Chondrocyte (in vitro differentiated cells): ENCODE measurements at regions not wholly inside any gene's neighbourhood (a gene's known extent, or its start where the extent isn't known, plus 50 kb on each side); places are given as distances from the start of the nearest gene placed in this dataset.

Experiments
- DNase-seq: peaks from one replicate; pipeline ENCODE4 v3.0.0; 2021; ENCODE audit warnings: mixed read lengths, low spot score
- H3K27ac Mint-ChIP-seq: one replicate; pipeline ENCODE4 v1.8.0; 2021; ENCODE audit warnings: mild to moderate bottlenecking, moderate library complexity, mixed read lengths; ENCODE audit not compliant: unreplicated experiment
- H3K27me3 Mint-ChIP-seq: 2 replicates; pipeline ENCODE4 v1.8.0; 2021; ENCODE audit warnings: low read depth, mixed read lengths
- H3K36me3 Mint-ChIP-seq: 2 replicates; pipeline ENCODE4 v1.8.0; 2021; ENCODE audit warnings: low read depth, mixed read lengths
- H3K4me1 Mint-ChIP-seq: 2 replicates; pipeline ENCODE4 v1.8.0; 2021; ENCODE audit warnings: low read depth, mild to moderate bottlenecking, mixed read lengths
- H3K4me3 Mint-ChIP-seq: one replicate; pipeline ENCODE4 v1.8.0; 2021; ENCODE audit warnings: mild to moderate bottlenecking, moderate library complexity, mixed read lengths; ENCODE audit not compliant: unreplicated experiment
- H3K9me3 Mint-ChIP-seq: 2 replicates; pipeline ENCODE4 v1.8.0; 2021; ENCODE audit warnings: low read depth, mixed read lengths
- TF ChIP-seq, protein P1 (sequence below): fragments of 200-600 bp; sonication (generic); IDR thresholded peaks from 2 replicates; pipeline ENCODE4 v1.5.0; 2021; ENCODE audit warnings: antibody characterized with exemption, mild to moderate bottlenecking, moderate library complexity

DNA sequence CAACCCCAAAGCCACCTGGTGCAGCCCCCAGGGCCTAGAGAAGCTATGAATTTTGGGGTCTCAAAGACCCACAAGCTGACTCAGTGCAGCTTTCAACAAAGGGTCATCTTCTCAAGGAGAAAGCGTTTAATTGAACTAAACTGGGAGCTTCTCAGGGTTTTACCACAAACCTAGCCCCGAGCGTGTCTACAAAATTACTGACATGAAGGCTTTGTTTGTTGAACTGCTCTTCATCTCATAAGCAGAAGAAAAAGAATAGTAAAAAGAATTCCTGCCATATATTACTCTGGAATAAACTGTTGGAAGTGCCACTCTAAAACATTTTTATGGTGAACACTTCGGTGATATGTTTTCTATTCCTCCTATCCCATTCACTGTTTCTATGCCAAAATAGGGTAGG lies 50.8 kb upstream of the INCENP start:
- DNase-seq, result no peak
- H3K27ac Mint-ChIP-seq, result no peak overlapping the region
- no peaks in the 10 kb centered on the region for H3K9me3 Mint-ChIP-seq
- H3K4me1 Mint-ChIP-seq, result no peaks in the 10 kb centered on the region
- H3K36me3 Mint-ChIP-seq, result no peaks in the 10 kb centered on the region
- H3K4me3 Mint-ChIP-seq, result no peak overlapping the region
- H3K27me3 Mint-ChIP-seq, result no peaks in the 10 kb centered on the region
- TF ChIP-seq, protein P1, sequence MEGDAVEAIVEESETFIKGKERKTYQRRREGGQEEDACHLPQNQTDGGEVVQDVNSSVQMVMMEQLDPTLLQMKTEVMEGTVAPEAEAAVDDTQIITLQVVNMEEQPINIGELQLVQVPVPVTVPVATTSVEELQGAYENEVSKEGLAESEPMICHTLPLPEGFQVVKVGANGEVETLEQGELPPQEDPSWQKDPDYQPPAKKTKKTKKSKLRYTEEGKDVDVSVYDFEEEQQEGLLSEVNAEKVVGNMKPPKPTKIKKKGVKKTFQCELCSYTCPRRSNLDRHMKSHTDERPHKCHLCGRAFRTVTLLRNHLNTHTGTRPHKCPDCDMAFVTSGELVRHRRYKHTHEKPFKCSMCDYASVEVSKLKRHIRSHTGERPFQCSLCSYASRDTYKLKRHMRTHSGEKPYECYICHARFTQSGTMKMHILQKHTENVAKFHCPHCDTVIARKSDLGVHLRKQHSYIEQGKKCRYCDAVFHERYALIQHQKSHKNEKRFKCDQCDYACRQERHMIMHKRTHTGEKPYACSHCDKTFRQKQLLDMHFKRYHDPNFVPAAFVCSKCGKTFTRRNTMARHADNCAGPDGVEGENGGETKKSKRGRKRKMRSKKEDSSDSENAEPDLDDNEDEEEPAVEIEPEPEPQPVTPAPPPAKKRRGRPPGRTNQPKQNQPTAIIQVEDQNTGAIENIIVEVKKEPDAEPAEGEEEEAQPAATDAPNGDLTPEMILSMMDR, result no peak

DNA sequence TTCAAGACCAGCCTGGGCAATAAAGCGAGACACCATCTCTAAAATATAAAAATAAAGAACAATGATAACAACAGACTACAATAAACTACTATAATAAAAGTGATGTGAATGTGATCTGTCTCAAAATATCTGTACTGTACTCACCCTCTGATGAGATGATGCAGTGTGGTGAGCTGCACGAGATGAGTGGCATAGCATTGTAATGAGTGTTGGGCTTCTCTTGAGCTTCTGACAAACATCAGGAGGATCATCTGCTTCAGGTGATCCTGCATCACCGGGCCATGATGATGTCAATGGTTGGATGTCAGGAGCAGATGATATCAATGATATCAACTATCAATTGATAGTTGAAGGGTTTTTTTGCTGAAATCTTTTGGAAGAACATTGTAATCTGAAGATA lies 52.4 kb upstream of the INCENP start:
- Mint-ChIP-seq H3K36me3 (no peaks in the 10 kb centered on the region), H3K9me3 (no peaks in the 10 kb centered on the region), H3K27me3 (no peaks in the 10 kb centered on the region), H3K27ac (no peak overlapping the region), H3K4me3 (no peak overlapping the region), H3K4me1 (no peaks in the 10 kb centered on the region)
- TF ChIP-seq, protein P1, result no peak
- no peak for DNase-seq

DNA sequence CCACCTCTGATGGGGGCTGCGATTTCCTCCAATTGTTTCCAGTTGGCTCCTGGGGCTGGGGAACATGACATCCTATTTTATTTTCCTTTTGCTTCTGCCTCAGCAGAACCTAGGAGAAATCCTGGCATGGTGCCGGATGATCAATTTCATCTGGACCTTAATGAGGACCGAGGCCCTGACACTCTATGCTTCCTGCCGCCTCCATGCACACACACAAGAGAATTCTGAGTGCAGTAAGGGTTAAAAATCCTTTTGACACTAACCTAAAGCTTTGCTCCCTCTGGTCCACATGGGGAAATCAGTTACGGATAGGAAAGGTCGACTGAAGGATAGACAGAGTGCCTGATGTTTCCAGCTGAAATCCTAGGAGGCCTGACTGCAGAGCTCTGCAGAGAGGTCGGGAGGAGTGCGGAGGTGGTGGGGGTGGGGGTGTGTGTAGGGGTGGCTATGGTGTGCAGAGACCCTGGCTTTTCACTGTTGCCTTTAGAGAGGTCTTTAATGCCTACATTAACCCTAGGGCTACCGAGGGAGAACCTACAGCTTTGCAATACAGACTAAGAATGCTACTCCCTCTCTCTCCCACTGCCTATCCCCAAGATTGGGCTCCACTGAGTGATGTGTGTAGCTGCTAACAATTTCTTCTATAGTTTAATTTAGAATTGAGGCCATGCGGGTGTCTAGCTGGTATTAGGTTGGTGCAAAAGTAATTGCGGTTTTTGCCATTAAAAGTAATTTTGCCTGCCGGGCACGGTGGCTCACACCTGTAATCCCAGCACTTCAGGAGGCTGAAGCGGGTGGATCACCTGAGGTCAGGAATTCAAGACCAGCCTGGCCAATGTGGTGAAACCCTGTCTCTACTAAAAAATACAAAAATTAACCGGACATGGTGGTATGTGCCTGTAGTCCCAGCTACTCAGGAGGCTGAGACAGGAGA lies 53.6 kb upstream of the INCENP start:
- H3K27me3 Mint-ChIP-seq, result no peaks in the 10 kb centered on the region
- no peak overlapping the region for H3K4me3 Mint-ChIP-seq
- no peaks in the 10 kb centered on the region for H3K4me1 Mint-ChIP-seq
- no peaks in the 10 kb centered on the region for H3K9me3 Mint-ChIP-seq
- H3K36me3 Mint-ChIP-seq, result no peaks in the 10 kb centered on the region
- DNase-seq, result no peak
- no peak overlapping the region for H3K27ac Mint-ChIP-seq
- TF ChIP-seq, protein P1, result no peak

DNA sequence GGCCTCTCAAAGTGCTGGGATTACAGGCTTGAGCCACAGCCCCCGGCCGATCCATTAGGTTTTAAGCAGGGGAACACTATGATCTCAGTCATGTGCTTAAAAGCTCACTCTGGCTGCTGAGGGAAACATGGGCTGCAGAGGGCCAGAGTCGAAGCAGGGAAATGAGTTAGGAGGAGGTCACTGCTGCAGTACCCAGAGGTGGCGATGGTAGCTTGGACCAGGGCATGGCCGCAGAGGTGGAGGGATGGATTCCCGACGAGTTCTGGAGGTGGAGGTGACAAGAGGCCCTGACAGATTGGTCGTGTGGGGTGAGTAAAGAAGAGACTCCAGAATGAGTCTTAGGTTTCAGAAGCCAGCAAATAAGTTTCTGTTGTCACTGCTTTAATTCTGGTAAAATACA lies 54.4 kb upstream of the INCENP start:
- Mint-ChIP-seq H3K27ac (no peak overlapping the region), H3K27me3 (no peaks in the 10 kb centered on the region), H3K4me1 (no peaks in the 10 kb centered on the region), H3K4me3 (no peak overlapping the region), H3K36me3 (no peaks in the 10 kb centered on the region), H3K9me3 (no peaks in the 10 kb centered on the region)
- no peak for DNase-seq
- TF ChIP-seq, protein P1, result no peak

DNA sequence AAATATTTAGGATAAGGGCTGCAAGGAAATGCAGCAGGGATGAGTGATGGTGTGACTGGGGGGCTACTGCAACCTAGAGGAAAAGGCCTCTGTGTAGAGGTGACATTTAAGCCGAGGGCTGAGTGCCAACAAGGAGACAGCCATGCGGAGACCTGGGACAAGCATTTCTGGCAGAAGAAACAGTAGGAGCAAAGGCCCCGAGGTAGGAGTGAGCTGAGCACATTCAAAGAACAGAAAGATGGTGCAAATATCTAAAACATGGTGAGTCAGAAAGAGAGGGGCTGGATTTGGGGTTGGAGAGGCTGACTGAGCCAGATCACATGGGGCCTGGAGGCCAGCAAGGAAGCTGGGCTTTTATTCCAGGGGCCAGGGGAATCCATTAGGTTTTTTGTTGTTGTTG lies 55.1 kb upstream of the INCENP start:
- Mint-ChIP-seq H3K4me1 (no peaks in the 10 kb centered on the region), H3K27ac (no peak overlapping the region), H3K4me3 (no peak overlapping the region), H3K9me3 (no peaks in the 10 kb centered on the region), H3K27me3 (no peaks in the 10 kb centered on the region), H3K36me3 (no peaks in the 10 kb centered on the region)
- TF ChIP-seq, protein P1, result no peak
- DNase-seq, result no peak
